ENCODE measurements at regions not wholly inside any gene's neighbourhood (a gene's known extent, or its start where the extent isn't known, plus 50 kb on each side); places are given as distances from the start of the nearest gene placed in this dataset.

GRCh38 chr9:105854026-105854782 is 159.9 kb downstream of the TMEM38B start:
- Histone ChIP-seq H4K20me1 (ENCODE audit: insufficient read depth) (no peaks in the 10 kb centered on the region), H3K27me3 (ENCODE audit: insufficient read depth, low read depth) (no peaks in the 10 kb centered on the region), H3K27ac (no peak overlapping the region), H3K4me3 (IDR thresholded peaks at IDR 0.05; ENCODE audit: insufficient read depth, low read depth, low read length) (no peak overlapping the region), H3K4me2 (no peak overlapping the region), H3K4me1 (ENCODE audit: low read depth, poor library complexity, severe bottlenecking) (no peaks in the 10 kb centered on the region), H3K9ac (no peak overlapping the region), H2AFZ (ENCODE audit: low read depth) (no peak overlapping the region), H3K79me2 (ENCODE audit: insufficient read depth, low read depth) (no peaks in the 10 kb centered on the region), H3K36me3 (ENCODE audit: insufficient read depth) (no peaks in the 10 kb centered on the region)
- no peak for TF ChIP-seq CTCF (conservative IDR thresholded peaks at IDR 0.05; ENCODE audit: low read depth, low read length)

- H3K36me3 ChIP-seq (ENCODE audit: insufficient read depth), result no peaks in the 10 kb centered on the region
- no peak overlapping the region for H3K9ac ChIP-seq
- no peaks in the 10 kb centered on the region for H3K79me2 ChIP-seq (ENCODE audit: insufficient read depth, low read depth)
- H3K27me3 ChIP-seq (ENCODE audit: insufficient read depth, low read depth), result no peaks in the 10 kb centered on the region
- no peak overlapping the region for H3K4me3 ChIP-seq (IDR thresholded peaks at IDR 0.05; ENCODE audit: insufficient read depth, low read depth, low read length)
- peaks cover 3% of the 10 kb centered on the region for H3K4me1 ChIP-seq (ENCODE audit: low read depth, poor library complexity, severe bottlenecking)
- no peak overlapping the region for H3K27ac ChIP-seq
- H3K4me2 ChIP-seq, result no peak overlapping the region
- H2AFZ ChIP-seq (ENCODE audit: low read depth), result no peak overlapping the region
- TF ChIP-seq CTCF (conservative IDR thresholded peaks at IDR 0.05; ENCODE audit: low read depth, low read length), result no peak
- no peaks in the 10 kb centered on the region for H4K20me1 ChIP-seq (ENCODE audit: insufficient read depth)
Measured at GRCh38 chr9:105854783-105855724, 160.7 kb downstream of the TMEM38B start.

- no peak overlapping the region for H3K27ac ChIP-seq
- no peak overlapping the region for H3K4me3 ChIP-seq (IDR thresholded peaks at IDR 0.05; ENCODE audit: insufficient read depth, low read depth, low read length)
- H3K79me2 ChIP-seq (ENCODE audit: insufficient read depth, low read depth), result no peaks in the 10 kb centered on the region
- H3K9ac ChIP-seq, result no peak overlapping the region
- TF ChIP-seq CTCF (conservative IDR thresholded peaks at IDR 0.05; ENCODE audit: low read depth, low read length), result no peak
- H3K36me3 ChIP-seq (ENCODE audit: insufficient read depth), result no peaks in the 10 kb centered on the region
- no peaks in the 10 kb centered on the region for H3K27me3 ChIP-seq (ENCODE audit: insufficient read depth, low read depth)
- H4K20me1 ChIP-seq (ENCODE audit: insufficient read depth), result no peaks in the 10 kb centered on the region
- H2AFZ ChIP-seq (ENCODE audit: low read depth), result no peak overlapping the region
- H3K4me1 ChIP-seq (ENCODE audit: low read depth, poor library complexity, severe bottlenecking), result peaks cover 3% of the 10 kb centered on the region
- no peak overlapping the region for H3K4me2 ChIP-seq
Measured at GRCh38 chr9:105855987-105856386, 161.6 kb downstream of the TMEM38B start.

DNA sequence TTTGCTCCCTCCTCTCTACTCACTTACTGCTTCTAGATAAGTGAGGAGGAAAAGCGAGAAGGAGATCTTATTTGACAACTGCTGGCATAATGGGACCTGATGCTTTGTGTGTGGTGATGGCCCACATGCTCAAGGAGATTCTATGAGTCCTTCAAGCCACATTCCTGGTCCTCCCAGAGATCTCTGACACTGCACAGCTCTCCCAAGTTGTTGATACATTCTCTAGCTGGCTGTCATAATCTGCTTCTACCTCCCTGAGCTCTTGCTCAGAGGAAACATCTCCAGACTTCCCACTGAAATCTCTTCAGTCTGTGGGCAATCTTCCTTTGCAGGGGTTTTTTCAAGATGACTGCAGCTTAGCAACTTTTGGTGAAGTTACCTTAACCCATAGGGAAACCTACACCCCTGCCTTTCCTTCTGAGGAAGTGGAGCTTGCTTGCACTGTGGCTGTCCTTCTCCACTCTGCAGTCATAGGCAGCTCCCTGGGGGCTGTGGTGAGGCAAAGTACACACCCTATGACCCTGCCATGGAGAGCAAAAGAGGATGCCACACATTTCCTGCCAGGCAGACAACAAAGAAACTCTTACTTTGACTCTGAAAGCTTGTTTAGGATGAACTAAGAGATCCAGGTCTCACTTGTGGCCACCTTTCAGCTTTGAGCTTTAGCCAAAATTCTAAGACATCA is 163.8 kb downstream of the TMEM38B start:
- Histone ChIP-seq H2AFZ (ENCODE audit: low read depth) (no peak overlapping the region), H3K27me3 (ENCODE audit: insufficient read depth, low read depth) (no peaks in the 10 kb centered on the region), H3K4me2 (no peak overlapping the region), H3K27ac (no peak overlapping the region), H3K36me3 (ENCODE audit: insufficient read depth) (no peaks in the 10 kb centered on the region), H3K4me1 (ENCODE audit: low read depth, poor library complexity, severe bottlenecking) (peaks cover 3% of the 10 kb centered on the region), H3K79me2 (ENCODE audit: insufficient read depth, low read depth) (no peaks in the 10 kb centered on the region), H4K20me1 (ENCODE audit: insufficient read depth) (no peaks in the 10 kb centered on the region), H3K9ac (no peak overlapping the region), H3K4me3 (IDR thresholded peaks at IDR 0.05; ENCODE audit: insufficient read depth, low read depth, low read length) (no peak overlapping the region)
- no peak for TF ChIP-seq CTCF (conservative IDR thresholded peaks at IDR 0.05; ENCODE audit: low read depth, low read length)

Data from KMS-11 (cell line).